H9 (cell line): ENCODE measurements at regions not wholly inside any gene's neighbourhood (a gene's known extent, or its start where the extent isn't known, plus 50 kb on each side); places are given as distances from the start of the nearest gene placed in this dataset.

ENCODE experiments used
- DNase-seq: peaks from one replicate; pipeline ENCODE4 v3.0.0-alpha.2; 2017
- H2AFZ ChIP-seq: one replicate; pipeline ENCODE4 v1.6.1; 2013; ENCODE audit warnings: mild to moderate bottlenecking, low read length, control low read depth, moderate library complexity
- H2AK5ac ChIP-seq: 2 replicates; pipeline ENCODE4 v1.6.1; 2013; ENCODE audit warnings: low read length, control low read depth, mixed read lengths; ENCODE audit not compliant: insufficient read length
- H2BK120ac ChIP-seq: one replicate; pipeline ENCODE4 v1.6.1; 2013; ENCODE audit warnings: low read depth, mild to moderate bottlenecking, low read length, control low read depth, inconsistent platforms; ENCODE audit not compliant: poor library complexity, severe bottlenecking
- H2BK12ac ChIP-seq: 2 replicates; pipeline ENCODE4 v1.6.1; 2013; ENCODE audit warnings: low read length, control low read depth, mixed read lengths, low read depth; ENCODE audit not compliant: insufficient read length
- H2BK15ac ChIP-seq: 2 replicates; pipeline ENCODE4 v1.6.1; 2013; ENCODE audit warnings: low read depth, low read length, control low read depth
- H2BK20ac ChIP-seq: one replicate; pipeline ENCODE4 v1.6.1; 2013; ENCODE audit warnings: low read depth, mild to moderate bottlenecking, low read length, control low read depth, inconsistent platforms; ENCODE audit not compliant: poor library complexity, severe bottlenecking
- H2BK5ac ChIP-seq: 2 replicates; pipeline ENCODE4 v1.6.1; 2013; ENCODE audit warnings: low read length, control low read depth, mixed read lengths; ENCODE audit not compliant: insufficient read length
- H3K14ac ChIP-seq: 2 replicates; pipeline ENCODE4 v1.6.1; 2013; ENCODE audit warnings: low read length, control low read depth; ENCODE audit not compliant: insufficient read depth
- H3K18ac ChIP-seq: 2 replicates; pipeline ENCODE4 v1.6.1; 2013; ENCODE audit warnings: low read depth, mild to moderate bottlenecking, mixed read lengths, low read length, control low read depth; ENCODE audit not compliant: insufficient read length
- H3K23ac ChIP-seq: 2 replicates; pipeline ENCODE4 v1.6.1; 2013; ENCODE audit warnings: low read length, control low read depth, mixed read lengths, low read depth; ENCODE audit not compliant: insufficient read length
- H3K23me2 ChIP-seq: 2 replicates; pipeline ENCODE4 v1.6.1; 2013; ENCODE audit warnings: low read depth, mild to moderate bottlenecking, mixed read lengths, low read length, control low read depth; ENCODE audit not compliant: insufficient read length, poor library complexity, severe bottlenecking
- H3K27ac ChIP-seq: 2 replicates; pipeline ENCODE4 v1.5.1; 2013; ENCODE audit warnings: low read length, control low read depth, mixed read lengths, low read depth; ENCODE audit not compliant: insufficient read length
- H3K27me3 ChIP-seq: 2 replicates; pipeline ENCODE4 v1.6.1; 2013; ENCODE audit warnings: low read length, control low read depth, inconsistent platforms; ENCODE audit not compliant: insufficient read depth
- H3K4ac ChIP-seq: 2 replicates; pipeline ENCODE4 v1.6.1; 2013; ENCODE audit warnings: low read depth, mild to moderate bottlenecking, control low read depth, inconsistent platforms, low read length, moderate library complexity
- H3K4me1 ChIP-seq: 2 replicates; pipeline ENCODE4 v1.6.1; 2013; ENCODE audit warnings: low read length, control low read depth, inconsistent platforms; ENCODE audit not compliant: insufficient read depth
- H3K4me2 ChIP-seq: 2 replicates; pipeline ENCODE4 v1.6.1; 2013; ENCODE audit warnings: low read length, control low read depth, mixed read lengths; ENCODE audit not compliant: insufficient read length, insufficient read depth
- H3K56ac ChIP-seq: 2 replicates; pipeline ENCODE4 v1.6.1; 2013; ENCODE audit warnings: low read depth, mild to moderate bottlenecking, mixed read lengths, low read length, control low read depth; ENCODE audit not compliant: insufficient read length
- H3K79me1 ChIP-seq: 2 replicates; pipeline ENCODE4 v1.6.1; 2013; ENCODE audit warnings: low read depth, mild to moderate bottlenecking, moderate library complexity, low read length, control low read depth, inconsistent platforms; ENCODE audit not compliant: insufficient read depth, poor library complexity, severe bottlenecking
- H3K79me2 ChIP-seq: 2 replicates; pipeline ENCODE4 v1.6.1; 2013; ENCODE audit warnings: low read length, control low read depth, inconsistent platforms; ENCODE audit not compliant: insufficient read depth
- H3K9ac ChIP-seq: 2 replicates; pipeline ENCODE4 v1.6.1; 2013; ENCODE audit warnings: low read length, control low read depth, mixed read lengths; ENCODE audit not compliant: insufficient read length; ENCODE audit errors: extremely low read depth
- H3K9me3 ChIP-seq: one replicate; pipeline ENCODE4 v1.6.1; 2013; ENCODE audit warnings: low read depth, low read length, inconsistent platforms; ENCODE audit not compliant: control insufficient read depth
- H3T11ph ChIP-seq: one replicate; pipeline ENCODE4 v1.6.1; 2013; ENCODE audit warnings: mild to moderate bottlenecking, low read length, control low read depth, inconsistent platforms
- H4K20me1 ChIP-seq: one replicate; pipeline ENCODE4 v1.6.1; 2013; ENCODE audit not compliant: control insufficient read depth, insufficient read length, insufficient read depth
- H4K5ac ChIP-seq: 2 replicates; pipeline ENCODE4 v1.6.1; 2013; ENCODE audit warnings: low read depth, mild to moderate bottlenecking, mixed read lengths, low read length, control low read depth; ENCODE audit not compliant: insufficient read length
- H4K8ac ChIP-seq: replicated peaks from 2 replicates; pipeline ENCODE4 v1.6.1; 2013; ENCODE audit warnings: low read length, control low read depth, mixed read lengths, low read depth; ENCODE audit not compliant: insufficient read length
- H4K91ac ChIP-seq: 2 replicates; pipeline ENCODE4 v1.6.1; 2013; ENCODE audit warnings: low read depth, mild to moderate bottlenecking, moderate library complexity, mixed read lengths, low read length, control low read depth; ENCODE audit not compliant: insufficient read length
- H3K27ac Mint-ChIP-seq, 3 experiments: 2 replicates in 2 of 3; 3 replicates in 1 of 3; pipeline ENCODE4 v1.8.0; 2020 to 2021; ENCODE audit warnings: mixed read lengths in 3 of 3, mild to moderate bottlenecking in 1 of 3, moderate library complexity in 1 of 3
- H3K27me3 Mint-ChIP-seq: 2 replicates; pipeline ENCODE4 v1.8.0; 2021; ENCODE audit warnings: low read depth, mild to moderate bottlenecking, moderate library complexity, mixed read lengths
- H3K36me3 Mint-ChIP-seq, 3 experiments: 2 replicates in 2 of 3; 3 replicates in 1 of 3; pipeline ENCODE4 v1.8.0; 2020 to 2021; ENCODE audit warnings: low read depth in 3 of 3, mixed read lengths in 3 of 3; ENCODE audit not compliant: insufficient read depth in 1 of 3
- H3K4me1 Mint-ChIP-seq, 2 experiments: 2 replicates each; pipeline ENCODE4 v1.8.0; 2020; ENCODE audit warnings: mixed read lengths in 2 of 2
- H3K4me3 Mint-ChIP-seq, 2 experiments: 2 replicates in 1 of 2; 3 replicates in 1 of 2; pipeline ENCODE4 v1.8.0; 2020 to 2021; ENCODE audit warnings: mild to moderate bottlenecking in 2 of 2, mixed read lengths in 2 of 2, moderate library complexity in 1 of 2
- H3K9me3 Mint-ChIP-seq, 2 experiments: 2 replicates in 1 of 2; 3 replicates in 1 of 2; pipeline ENCODE4 v1.8.0; 2020; ENCODE audit warnings: mild to moderate bottlenecking in 2 of 2, mixed read lengths in 2 of 2, moderate library complexity in 1 of 2
- CTCF ChIP-seq: fragments of 200-600 bp; sonication (generic); conservative IDR thresholded peaks from 3 replicates; pipeline ENCODE4 v1.8.0; 2021; ENCODE audit warnings: antibody characterized with exemption, mild to moderate bottlenecking
- WGBS: extraction: QIAGEN DNeasy Blood & Tissue Kit; methylation state at CpG from one replicate; pipeline ENCODE4 v1.1.7; 2013; ENCODE audit warnings: missing lambda C conversion rate, low lambda C conversion rate, mixed read lengths; ENCODE audit not compliant: insufficient read length; ENCODE audit errors: extremely low coverage; 5-methylcytosine and 5-hydroxymethylcytosine counted together

GRCh38 chr9:90162326-90162725, 480.3 kb downstream of the DIRAS2 start:
- no peaks in the 10 kb centered on the region for H3K23me2 ChIP-seq
- no peaks in the 10 kb centered on the region for H3K36me3 Mint-ChIP-seq
- no peak overlapping the region for H3K27ac ChIP-seq
- no peak overlapping the region for H3K4me3 Mint-ChIP-seq
- no peak overlapping the region for H2BK20ac ChIP-seq
- H3K27me3 Mint-ChIP-seq: no peaks in the 10 kb centered on the region
- H3K9ac ChIP-seq: no peak overlapping the region
- H3K56ac ChIP-seq: no peak overlapping the region
- H4K91ac ChIP-seq: no peak overlapping the region
- no peak overlapping the region for H2BK120ac ChIP-seq
- no peak for DNase-seq
- H3K4me2 ChIP-seq: no peak overlapping the region
- H3K9me3 Mint-ChIP-seq: 0 out of 5 replicates have a peak, but pooled peaks cover 0 to 3% of the 10 kb centered on the region in 2 experiments
- no peaks in the 10 kb centered on the region; the same call in 1 of the 2 replicates for H3K4me1 ChIP-seq
- no peaks in the 10 kb centered on the region for H3K79me1 ChIP-seq
- H3K79me2 ChIP-seq: no peaks in the 10 kb centered on the region
- H3K14ac ChIP-seq: no peak overlapping the region
- H3K9me3 ChIP-seq: no peaks in the 10 kb centered on the region
- H3K4me1 Mint-ChIP-seq: peaks cover 15 to 18% of the 10 kb centered on the region in 2 experiments
- no peak overlapping the region for H3K4ac ChIP-seq
- H3K18ac ChIP-seq: no peak overlapping the region
- no peak overlapping the region for H3T11ph ChIP-seq
- TF ChIP-seq CTCF: no peak
- no peak overlapping the region for H3K27ac Mint-ChIP-seq
- no peak overlapping the region for H2AK5ac ChIP-seq
- H2AFZ ChIP-seq: no peak overlapping the region
- no peak overlapping the region for H4K8ac ChIP-seq
- no peak overlapping the region for H2BK12ac ChIP-seq
- H2BK5ac ChIP-seq: no peak overlapping the region
- H4K5ac ChIP-seq: no peak overlapping the region
- no peak overlapping the region for H2BK15ac ChIP-seq
- H3K27me3 ChIP-seq: no peaks in the 10 kb centered on the region
- no peaks in the 10 kb centered on the region for H4K20me1 ChIP-seq
- 100% methylated on average over 3 of the region's 5 CpGs for WGBS
- no peak overlapping the region for H3K23ac ChIP-seq
